RPMI7951 (cell line): ENCODE measurements at regions not wholly inside any gene's neighbourhood (a gene's known extent, or its start where the extent isn't known, plus 50 kb on each side); places are given as distances from the start of the nearest gene placed in this dataset.
A peak's percentile ranks its signal among the peaks of the same experiment; 100 is the strongest.

Source experiments
- DNase-seq: peaks from one replicate; pipeline ENCODE4 v3.0.0-alpha.2; 2012; ENCODE audit warnings: low read depth

DNA sequence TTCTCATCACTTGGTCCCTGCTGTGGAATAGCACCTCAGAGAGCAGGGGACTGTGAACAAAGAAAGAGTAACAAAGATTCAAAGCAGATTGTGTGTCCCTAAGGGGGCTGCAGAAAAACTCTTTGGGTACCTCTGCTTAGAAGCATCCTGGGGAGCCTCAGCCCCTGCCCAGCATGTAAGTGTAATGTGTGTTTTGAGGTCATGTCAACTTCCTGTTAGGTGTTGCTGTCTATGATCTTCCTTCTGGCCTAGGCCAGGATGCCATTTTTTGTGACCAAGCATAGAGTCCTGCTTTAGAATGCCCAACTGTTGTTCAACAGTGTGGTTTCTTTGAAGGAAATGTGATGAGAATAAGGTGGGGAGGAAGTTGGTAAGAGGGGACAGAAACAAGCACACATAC is 77.1 kb upstream of the BCL6 start:
- DNase-seq, result no peak

DNA sequence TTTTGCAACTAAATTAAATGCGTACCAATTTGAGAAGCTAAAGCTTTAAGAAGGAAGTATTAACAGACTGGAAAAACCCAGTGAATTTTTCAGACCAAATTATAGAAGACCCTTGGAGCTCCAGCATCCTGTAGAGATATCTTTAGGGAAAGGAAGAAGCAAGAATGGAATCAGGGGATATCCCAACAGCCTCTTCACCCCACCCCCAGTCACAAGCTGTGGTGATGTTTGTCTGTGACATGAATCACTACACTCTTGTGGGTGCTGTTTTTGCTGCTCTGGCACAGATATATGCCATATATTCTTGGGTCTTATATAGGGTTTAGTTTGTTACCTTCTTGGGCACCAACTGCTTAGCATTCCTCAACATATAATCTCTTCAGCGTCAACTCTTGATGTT is 78.5 kb upstream of the BCL6 start:
- no peak for DNase-seq

DNA sequence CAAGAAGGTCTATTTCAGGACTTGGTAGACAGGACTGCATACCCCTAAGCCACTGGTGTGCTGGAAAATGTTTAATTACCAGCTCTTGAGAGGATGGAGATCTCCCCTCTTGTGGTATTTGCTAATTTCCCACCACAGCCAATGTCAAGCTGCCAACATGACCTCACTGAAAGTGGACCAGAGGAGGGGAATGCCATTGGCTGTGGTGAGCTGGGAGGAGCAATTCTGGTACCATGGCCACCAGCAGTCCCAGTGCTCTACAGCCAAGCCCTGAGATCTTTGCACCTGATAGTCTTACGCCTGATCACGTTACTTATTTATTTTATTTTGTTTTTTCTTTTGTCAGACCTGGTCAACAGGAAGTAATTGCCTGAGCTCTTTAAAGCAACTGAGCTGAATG is 82.5 kb upstream of the BCL6 start:
- DNase-seq, result no peak

DNA sequence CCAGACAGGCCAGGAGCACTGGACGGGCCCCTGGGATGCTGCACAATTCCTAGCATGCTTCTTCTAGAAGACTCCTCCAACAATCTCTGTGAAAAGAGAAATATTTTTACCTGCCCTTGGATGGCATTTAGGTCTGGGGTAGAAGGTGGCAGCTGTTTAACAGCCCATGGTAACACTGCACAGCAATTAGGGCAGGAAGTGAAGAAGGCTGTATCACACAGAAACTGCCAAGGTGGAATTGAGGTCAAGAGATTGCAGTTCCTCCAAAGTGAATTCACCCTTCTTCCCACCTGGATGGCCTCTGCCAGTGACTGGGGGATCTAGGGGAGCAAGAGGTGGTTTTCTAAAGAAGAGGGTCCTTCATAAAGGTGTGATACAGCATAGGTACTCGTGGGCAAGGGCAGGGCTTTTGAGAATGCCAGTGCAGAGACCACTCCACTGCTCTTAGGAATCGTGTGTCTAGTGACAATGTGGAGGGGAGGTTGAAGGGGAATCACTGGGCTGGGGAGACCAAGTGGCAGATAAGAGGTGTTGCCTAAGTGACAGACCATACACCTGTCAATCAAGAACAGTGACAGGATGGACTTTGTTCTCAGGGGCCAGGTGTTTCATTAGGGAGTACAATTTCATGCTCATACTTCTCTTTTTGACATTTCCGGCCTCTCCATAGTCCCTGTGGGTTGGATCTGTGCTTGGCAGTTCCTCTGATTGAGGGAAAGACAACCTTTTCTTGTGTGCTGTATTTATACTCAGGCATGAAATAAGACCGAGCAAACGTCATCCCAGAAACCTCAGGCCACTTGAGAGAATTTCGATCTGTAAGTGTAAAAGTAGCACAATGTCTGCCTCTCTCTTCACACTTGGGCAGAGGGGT is 83.5 kb upstream of the BCL6 start:
- no peak for DNase-seq

DNA sequence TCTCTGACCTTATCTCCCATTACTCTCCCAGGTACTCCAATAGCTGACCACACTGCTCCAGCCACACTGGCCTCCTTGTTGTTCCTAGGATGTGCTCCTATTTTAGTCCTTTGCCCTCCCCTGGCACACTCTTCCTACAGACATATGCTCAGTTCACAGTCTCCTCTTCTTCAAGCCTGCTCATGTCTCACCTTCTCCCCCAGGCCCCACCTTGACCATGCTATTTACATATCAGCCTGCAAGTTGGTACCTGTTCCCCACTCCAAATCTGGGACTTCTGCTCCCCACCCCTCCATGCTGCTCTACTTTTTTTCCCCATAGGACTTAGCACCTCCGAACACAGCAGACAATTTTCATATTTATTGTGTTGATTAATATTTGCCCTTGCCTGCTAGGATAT is 84.9 kb upstream of the BCL6 start:
- no peak for DNase-seq

DNA sequence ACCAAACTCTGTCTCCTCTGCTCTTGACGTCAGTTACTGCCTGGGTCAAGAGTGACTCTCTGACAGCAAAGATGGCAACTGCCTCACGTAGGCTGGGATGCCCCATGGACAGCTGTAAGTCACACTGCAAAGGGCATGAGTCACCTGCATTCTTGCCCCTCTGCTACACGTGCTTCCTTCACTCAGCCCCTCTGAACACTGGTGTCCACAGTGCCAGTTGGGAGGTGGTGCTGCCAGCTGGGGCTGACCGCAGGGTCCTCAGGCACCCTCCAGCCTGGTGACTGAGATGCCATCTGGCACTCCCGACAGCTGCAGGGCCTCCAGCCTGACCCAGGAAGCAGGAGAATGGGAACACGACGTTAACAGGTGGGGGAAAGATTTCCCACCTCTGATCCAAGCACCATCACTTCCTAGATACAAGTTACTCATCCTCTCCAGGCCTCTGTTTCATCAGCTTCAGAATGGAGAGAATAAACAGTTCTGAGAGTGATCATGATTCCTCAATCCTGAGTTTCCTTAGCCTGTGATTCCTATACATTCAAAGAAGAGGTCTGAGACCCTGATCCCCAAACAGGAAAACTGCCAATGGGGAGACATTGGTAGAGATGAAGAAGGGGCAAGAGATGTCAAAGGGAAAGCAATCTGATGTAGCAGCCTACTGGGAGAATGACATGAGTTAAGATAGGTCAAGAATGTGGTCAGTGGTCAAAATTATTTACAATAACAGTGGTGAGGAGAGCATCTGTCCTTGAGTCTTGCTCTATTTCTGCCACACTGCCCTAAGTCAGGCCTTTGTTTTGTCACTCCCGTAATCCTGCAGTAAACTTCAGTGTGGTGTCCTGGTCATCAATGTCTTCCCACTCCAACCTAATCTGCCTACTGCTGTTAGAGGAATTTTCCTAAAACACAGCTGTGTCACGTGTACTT is 86.1 kb upstream of the BCL6 start:
- peak; percentile 30 for DNase-seq

DNA sequence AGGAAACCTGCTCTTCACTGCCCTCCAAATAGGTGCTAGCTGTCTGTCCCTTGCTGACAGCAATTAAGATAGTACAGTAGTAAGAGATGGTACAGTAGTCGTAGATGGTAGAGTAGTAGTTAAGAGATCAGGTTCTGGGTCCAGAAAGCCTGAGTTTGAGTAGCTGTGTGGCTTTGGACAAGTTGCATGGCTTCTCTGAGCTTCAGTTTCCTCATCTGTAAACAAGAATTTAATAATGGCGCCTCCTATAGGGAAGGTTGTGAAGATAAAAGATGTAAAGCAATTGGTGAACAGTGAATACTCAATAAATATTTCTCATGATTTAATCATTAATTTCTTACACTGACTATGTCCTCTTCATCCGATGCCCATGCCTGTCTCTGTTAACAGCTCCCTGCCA is 86.9 kb upstream of the BCL6 start:
- no peak for DNase-seq

DNA sequence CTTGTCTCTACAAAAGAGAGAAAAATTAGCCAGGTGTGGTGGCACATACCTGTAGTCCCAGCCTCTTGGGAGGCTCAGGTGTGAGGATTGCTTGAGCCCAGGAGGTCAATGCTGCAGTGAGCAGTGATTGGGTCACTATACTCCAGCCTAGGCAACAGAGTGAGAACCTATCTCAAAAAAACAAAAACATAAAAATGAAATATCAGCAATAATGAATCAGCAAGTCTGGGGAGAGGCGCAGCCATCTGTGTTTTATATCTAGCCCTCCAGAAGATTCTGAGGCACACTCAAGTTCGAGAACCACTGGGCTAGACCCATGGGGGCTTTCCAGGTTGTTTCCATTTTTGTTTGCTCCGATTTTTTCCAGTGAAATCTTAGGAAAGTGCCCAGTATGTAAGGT is 88.1 kb upstream of the BCL6 start:
- DNase-seq, result no peak

DNA sequence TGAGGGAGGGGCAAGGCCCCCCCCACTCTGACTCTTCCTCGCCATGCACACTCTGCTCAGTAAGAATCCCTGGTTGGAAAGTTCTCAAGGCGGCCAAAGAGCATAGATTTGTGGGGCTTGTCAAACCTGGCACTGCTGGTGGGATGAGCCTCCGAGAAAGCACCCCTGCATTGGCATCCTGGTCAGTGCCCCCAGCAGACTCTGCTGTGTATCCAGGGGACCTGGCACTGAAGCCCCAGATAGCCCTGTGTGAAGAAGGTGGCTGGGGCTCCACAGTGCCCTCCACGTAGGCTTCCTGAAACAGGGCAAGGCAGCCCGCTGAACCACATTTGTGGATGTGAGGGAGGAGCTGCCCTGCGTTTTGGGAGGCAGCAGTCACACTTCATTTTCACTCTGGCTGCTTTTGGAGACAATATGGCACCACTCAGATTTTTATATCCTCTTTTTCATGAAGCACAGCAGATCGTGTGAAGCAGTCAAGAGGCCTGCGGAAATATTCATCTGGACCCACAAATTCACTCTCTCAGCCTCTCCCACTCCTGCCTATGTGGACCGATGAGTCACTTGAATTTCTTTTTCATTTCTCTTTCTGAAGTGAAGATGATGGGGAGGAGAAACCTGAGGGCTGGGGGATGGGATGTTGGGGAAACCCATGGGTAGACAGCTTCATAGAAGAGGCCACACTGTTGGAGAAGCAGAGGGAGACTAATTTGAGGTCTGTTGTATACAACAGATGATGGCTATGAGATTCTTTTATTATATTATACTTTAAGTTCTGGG is 88.7 kb upstream of the BCL6 start:
- DNase-seq, result no peak

DNA sequence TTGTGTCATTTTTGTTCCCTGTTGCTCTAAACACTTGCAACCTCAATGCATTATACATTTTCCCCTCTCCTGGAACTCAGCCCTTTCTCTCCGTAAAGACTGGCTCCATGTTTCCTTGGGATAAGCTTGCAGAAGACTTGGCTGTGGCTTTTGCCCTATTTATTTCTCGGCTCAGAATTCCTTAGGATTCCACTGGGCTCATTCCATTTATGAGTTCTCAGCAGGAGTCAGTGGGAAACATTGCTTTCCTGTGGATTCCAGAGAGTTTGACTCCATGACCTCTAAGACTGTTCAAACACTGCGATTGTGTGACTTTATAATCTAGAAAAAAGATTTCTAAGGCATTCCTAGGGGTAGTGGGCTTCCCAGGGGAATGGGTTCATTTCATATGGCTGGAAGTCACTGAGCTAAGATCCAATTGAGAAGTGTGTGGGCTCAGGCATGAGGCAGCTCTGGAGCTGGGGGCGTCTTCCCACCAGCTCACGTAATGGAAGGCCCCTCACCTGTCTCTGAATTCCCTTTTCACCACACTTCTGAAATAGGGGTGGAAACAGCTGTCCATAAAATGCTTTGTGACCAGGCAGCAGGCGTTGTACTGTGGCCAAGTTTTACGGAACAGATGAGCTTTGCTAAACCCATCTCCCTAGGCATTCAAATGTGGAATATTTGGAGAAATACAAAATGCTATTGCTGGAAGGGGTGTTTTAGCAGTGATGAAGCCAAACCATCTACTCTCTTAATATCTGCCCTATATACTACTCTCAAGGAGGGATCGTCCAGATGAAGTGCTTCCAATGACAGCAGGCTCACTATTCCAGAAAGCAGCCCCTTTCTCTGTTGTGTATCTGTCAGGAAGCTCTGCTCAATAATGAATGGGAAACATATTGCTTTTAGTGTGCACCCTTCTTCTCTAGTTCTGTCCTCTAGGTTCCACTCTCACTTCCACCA is 91.8 kb upstream of the BCL6 start:
- DNase-seq, result no peak

DNA sequence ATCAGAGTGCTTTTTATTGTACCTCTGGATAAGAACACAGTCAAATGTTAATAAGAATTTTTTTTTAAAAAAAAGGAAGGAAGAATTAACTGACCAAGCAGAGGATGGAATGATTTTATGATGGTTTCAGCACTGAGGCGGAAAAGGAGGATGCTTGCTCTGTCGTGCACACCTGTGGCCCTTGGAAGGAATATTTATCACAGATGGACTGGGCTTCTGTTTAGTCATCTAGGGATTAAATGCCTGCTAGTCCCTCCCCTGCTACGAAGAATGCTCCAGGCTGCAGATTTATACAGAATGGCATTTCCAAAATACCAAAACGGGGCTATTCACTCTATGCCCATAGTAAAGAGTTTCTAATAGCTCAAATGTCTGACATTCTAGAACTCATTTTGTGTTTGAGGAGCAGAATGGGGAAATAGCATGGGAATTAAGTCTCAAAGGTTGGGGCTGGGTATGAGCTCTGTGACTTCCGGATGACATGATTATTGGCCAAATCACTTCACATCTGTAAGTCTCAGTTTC is 92.8 kb upstream of the BCL6 start:
- DNase-seq, result no peak

DNA sequence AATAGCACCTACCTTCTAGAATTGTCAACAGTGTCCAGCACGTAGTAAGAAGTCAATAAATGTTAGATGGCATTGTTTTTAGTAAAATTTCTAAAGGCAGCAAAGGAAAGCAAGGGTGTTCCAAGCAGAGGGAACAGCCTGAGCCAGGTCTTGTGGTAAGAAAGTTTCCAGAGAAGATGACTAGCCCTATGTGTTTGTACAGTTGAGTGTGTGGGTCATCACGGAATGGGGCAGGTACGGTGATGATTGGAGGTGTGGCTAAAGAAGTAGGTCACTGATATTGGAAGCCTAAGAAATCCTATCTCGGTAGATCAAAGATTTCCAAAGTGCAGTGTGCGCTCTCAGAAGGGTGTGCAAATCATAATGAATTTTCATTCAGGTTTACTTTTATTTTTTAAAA is 94.2 kb upstream of the BCL6 start:
- DNase-seq, result no peak

DNA sequence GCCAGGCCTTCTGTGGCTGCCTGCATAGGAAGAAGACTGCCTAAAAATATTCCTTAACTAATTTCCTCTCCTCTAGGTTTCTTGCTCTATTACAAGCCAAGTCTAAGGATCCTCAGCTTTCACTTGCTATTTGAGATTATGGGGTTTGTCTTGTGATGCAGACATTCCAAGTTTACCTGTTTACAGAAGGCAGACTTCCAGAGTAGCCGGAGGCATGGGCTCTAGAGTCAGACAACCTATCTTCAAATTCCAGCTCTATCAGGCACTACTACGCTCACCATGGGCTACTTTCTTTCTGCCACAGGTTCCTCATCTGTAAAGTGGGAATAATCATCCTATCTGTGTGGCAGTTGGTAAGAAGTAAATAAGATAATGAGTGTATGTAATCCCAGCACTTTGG is 95.6 kb upstream of the BCL6 start:
- DNase-seq, result no peak

DNA sequence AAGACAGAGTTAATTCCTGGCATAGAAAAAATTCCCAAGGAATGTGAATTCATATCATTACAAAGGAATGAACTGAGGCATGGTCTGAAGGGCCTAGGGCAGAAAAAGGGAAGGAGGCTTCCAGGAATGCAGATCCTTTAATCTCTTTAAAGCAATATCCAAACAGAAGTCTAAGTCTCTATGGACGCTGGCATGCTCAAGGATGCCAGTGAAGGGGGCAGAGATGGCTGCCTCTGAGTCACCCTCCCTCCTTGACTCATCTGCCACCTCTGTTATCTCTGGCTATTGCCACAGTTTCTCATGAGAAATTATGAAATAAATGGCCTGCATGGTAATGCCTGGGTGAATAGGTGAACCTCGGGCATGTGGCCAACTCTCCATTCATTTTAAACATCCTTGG is 96.3 kb upstream of the BCL6 start:
- peak; percentile 44 for DNase-seq

DNA sequence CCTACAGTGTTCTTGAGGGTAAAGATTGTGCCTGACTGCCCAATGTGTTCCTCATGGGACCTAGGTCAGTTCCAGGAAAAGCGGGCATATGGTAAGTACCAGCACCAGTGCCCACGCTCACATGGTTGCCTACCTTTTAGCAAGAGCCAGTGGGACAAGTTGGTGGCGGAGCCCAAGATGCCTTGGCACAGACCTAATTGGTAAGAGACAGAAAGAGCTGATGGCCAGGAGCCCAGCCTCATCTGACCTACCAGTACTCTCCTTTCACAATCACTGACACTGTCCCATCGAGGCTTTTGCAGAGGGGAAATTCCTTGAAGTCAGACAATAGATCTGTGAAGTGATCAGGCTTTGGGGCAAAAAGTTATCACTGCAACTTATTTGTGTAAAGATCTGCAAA is 98.4 kb upstream of the BCL6 start:
- DNase-seq, result no peak

DNA sequence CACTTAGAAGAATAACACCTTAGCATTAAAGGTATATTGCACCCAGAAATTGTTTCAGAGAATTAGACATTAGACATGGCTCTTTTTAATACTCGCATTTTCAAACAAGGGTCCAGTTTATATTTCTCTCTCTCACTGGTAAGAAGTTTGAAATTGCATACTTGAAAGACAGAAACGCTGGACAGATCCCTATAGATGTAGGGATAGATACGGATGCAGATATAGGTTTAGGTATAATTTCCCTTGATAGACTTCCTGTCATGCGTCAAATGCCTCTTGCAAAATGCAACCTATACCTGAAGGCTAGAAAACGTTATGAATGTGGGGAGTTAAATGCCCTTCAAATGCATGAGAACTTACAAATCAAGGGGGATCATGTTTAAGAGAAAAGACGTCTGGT is 99.4 kb upstream of the BCL6 start:
- no peak for DNase-seq

DNA sequence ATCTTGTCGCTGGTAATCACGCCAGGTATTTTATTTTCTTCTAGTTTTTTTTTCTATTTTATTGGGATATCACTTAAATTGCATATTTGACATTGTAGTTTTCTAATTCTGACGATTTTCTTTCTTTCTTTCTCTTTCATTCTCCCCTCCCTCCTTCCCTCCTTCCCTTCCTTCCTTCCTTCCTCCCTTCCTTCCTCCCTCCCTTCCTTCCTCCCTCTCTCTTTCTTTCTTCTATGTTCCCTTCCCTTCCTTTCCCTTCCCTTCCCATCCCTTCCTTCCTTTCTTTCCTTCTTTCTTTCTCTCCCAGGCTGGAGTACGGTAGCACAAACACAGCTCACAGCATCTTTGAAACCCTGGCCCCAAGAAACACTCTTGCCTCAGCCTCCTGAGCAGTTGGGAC is 100.6 kb upstream of the BCL6 start:
- DNase-seq, result no peak

DNA sequence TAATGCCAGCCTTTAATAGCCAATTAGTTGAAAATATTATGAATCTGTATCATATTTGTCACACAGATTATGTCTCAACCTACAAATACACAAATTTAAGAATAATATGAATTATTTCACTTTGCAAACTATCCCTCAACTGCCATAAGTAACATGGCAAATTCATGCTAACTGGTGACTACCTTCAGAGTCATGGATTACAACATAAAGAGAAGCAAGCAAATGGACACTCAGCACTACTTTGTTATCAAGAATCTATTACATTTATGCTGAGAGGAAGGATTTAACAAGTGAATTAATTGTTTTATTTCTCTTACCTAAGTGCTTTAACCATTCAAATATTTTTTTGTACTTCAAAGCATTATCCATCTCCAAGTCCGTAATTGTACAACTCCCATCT is 103.1 kb upstream of the BCL6 start:
- no peak for DNase-seq

DNA sequence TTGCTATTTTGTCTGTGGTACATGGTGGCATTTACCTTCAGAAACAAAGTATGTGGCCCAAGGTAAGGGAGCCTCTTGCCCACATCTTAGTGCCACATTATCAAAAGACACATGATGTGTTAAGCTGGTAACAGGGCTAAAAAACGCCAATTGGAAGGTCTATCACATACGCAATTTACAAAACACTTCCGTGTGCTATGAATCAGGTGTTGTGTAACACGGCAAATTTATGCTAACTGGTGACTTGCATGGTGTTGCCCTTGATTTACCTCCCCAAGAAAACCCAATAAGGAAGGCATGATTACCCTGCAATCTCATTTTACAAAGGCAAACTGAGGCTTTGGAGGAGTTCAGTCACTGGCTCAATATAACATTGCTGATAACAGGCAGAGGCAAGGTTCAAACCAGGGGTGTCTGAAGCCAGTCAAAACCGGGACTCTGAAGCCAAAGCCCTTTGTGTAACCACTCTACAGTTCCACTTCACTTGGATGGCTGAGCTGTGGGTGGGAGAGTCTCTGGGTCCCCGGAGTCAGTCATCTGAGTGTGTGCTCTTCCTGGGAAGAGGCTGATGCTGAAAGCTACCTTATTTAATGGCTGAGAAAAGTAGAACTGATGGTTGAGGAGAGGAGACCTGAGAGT is 103.9 kb upstream of the BCL6 start:
- no peak for DNase-seq

DNA sequence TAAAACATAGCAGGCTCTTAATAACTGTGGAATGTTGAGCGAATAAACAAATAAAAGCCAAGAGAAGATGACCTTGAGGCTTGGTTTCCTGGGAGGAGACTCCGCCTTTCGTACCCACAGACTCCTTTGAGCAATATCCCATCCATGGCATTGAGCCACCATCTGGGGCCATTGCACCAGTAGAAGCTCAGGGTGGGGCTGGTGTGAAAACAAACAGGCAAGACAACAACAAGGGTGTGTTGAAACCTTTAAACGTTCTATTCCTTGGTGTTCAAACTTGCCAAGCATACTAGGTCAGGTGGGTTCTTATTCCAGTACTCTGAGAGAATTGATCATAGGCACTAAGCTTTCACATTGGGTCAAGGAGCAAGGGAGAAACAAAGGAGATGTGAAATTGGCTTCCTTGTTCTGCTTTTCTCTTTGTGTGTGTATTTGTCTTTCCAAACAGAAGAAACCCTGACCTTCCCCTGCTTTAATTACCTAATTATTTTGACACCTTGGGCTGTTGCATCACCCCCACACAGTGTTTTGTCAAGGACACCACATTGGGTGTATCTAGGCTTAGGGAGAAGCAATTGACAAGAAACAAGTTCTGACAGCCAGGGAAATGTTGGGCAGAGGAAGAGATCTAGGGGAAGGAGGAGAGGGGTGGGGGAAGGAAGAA is 105.1 kb upstream of the BCL6 start:
- no peak for DNase-seq
